Astrocyte (in vitro differentiated cells and primary cell): ENCODE measurements at regions not wholly inside any gene's neighbourhood (a gene's known extent, or its start where the extent isn't known, plus 50 kb on each side); places are given as distances from the start of the nearest gene placed in this dataset.

Experiments used
- DNase-seq: peaks from one replicate; pipeline ENCODE4 v3.0.0-alpha.2; 2010; ENCODE audit warnings: low read depth
- FAIRE-seq: peaks from 2 replicates; lab custom pipeline; 2011; peaks lifted over from hg19 to GRCh38; lab: Jason Lieb, UNC
- H2AFZ ChIP-seq: 2 replicates; pipeline ENCODE4 v1.6.0; 2012; ENCODE audit warnings: low read depth, low read length, inconsistent platforms
- H3K27ac ChIP-seq: 2 replicates; pipeline ENCODE4 v1.5.1; 2011; ENCODE audit warnings: low read depth, low read length, inconsistent platforms
- H3K27me3 ChIP-seq: 2 replicates; pipeline ENCODE4 v1.6.0; 2011; ENCODE audit warnings: low read length, inconsistent platforms; ENCODE audit not compliant: insufficient read depth
- H3K36me3 ChIP-seq: 2 replicates; pipeline ENCODE4 v1.5.1; 2011; ENCODE audit warnings: low read length, inconsistent platforms; ENCODE audit not compliant: insufficient read depth
- H3K4me1 ChIP-seq: 2 replicates; pipeline ENCODE4 v1.5.1; 2011; ENCODE audit warnings: low read length, inconsistent platforms; ENCODE audit not compliant: insufficient read depth
- H3K4me2 ChIP-seq: 2 replicates; pipeline ENCODE4 v1.6.0; 2012; ENCODE audit warnings: low read length, inconsistent platforms
- H3K4me3 ChIP-seq: 2 replicates; pipeline ENCODE4 v1.5.1; 2011; ENCODE audit warnings: low read depth, mild to moderate bottlenecking, low read length, inconsistent platforms; ENCODE audit not compliant: insufficient read depth
- H3K79me2 ChIP-seq: 2 replicates; pipeline ENCODE4 v1.6.0; 2012; ENCODE audit warnings: mild to moderate bottlenecking, low read length, inconsistent platforms; ENCODE audit not compliant: insufficient read depth
- H3K9ac ChIP-seq: 2 replicates; pipeline ENCODE4 v1.6.0; 2012; ENCODE audit warnings: mild to moderate bottlenecking, low read length, inconsistent platforms
- H3K9me3 ChIP-seq: 2 replicates; pipeline ENCODE4 v1.5.1; 2012; ENCODE audit warnings: low read depth, mild to moderate bottlenecking, low read length, inconsistent platforms; ENCODE audit not compliant: insufficient read depth
- H4K20me1 ChIP-seq: 2 replicates; pipeline ENCODE4 v1.6.0; 2012; ENCODE audit warnings: low read length, inconsistent platforms; ENCODE audit not compliant: insufficient read depth
- H3K27ac Mint-ChIP-seq: one replicate; pipeline ENCODE4 v1.8.0; 2021; ENCODE audit warnings: mild to moderate bottlenecking, mixed read lengths; ENCODE audit not compliant: unreplicated experiment
- H3K27me3 Mint-ChIP-seq: one replicate; pipeline ENCODE4 v1.8.0; 2021; ENCODE audit warnings: low read depth, mixed read lengths; ENCODE audit not compliant: unreplicated experiment
- H3K36me3 Mint-ChIP-seq: one replicate; pipeline ENCODE4 v1.8.0; 2021; ENCODE audit warnings: low read depth, mixed read lengths; ENCODE audit not compliant: unreplicated experiment
- H3K4me1 Mint-ChIP-seq: one replicate; pipeline ENCODE4 v1.8.0; 2021; ENCODE audit warnings: low read depth, mixed read lengths; ENCODE audit not compliant: unreplicated experiment
- H3K4me3 Mint-ChIP-seq: one replicate; pipeline ENCODE4 v1.8.0; 2021; ENCODE audit warnings: mild to moderate bottlenecking, moderate library complexity, mixed read lengths; ENCODE audit not compliant: unreplicated experiment
- H3K9me3 Mint-ChIP-seq: one replicate; pipeline ENCODE4 v1.8.0; 2021; ENCODE audit warnings: mild to moderate bottlenecking, mixed read lengths; ENCODE audit not compliant: unreplicated experiment
- EZH2 ChIP-seq: IDR thresholded peaks from 2 replicates; pipeline ENCODE4 v1.6.1; 2012; ENCODE audit warnings: mild to moderate bottlenecking, low read length, inconsistent platforms; ENCODE audit not compliant: insufficient read depth
- TF ChIP-seq, protein P1 (sequence below): IDR thresholded peaks from 2 replicates; pipeline ENCODE4 v1.5.1; 2011; ENCODE audit warnings: low read depth, mild to moderate bottlenecking, inconsistent platforms, low read length, moderate library complexity; ENCODE audit not compliant: insufficient read depth

DNA sequence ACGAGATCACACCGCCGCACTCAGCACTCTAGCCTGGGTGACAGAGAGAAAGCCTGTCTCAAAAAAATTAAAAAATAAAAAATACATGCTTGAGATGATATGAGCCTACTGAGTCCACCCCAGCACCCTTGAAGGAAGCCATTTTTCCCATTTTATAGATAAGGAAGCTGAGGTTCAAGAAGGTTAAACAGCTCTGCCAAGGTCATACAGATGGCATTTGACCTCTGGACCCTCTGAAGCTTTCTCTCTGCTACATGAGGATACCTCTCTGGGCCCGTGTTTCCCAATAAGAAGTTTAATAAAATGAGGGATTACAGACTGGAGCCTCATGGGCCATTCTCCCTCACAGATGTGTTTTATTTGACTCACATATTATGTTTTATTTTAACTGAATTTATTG is 53.9 kb upstream of the PNMA1 start:
- DNase-seq (no peak), FAIRE-seq (no peak)
- TF ChIP-seq, protein P1, sequence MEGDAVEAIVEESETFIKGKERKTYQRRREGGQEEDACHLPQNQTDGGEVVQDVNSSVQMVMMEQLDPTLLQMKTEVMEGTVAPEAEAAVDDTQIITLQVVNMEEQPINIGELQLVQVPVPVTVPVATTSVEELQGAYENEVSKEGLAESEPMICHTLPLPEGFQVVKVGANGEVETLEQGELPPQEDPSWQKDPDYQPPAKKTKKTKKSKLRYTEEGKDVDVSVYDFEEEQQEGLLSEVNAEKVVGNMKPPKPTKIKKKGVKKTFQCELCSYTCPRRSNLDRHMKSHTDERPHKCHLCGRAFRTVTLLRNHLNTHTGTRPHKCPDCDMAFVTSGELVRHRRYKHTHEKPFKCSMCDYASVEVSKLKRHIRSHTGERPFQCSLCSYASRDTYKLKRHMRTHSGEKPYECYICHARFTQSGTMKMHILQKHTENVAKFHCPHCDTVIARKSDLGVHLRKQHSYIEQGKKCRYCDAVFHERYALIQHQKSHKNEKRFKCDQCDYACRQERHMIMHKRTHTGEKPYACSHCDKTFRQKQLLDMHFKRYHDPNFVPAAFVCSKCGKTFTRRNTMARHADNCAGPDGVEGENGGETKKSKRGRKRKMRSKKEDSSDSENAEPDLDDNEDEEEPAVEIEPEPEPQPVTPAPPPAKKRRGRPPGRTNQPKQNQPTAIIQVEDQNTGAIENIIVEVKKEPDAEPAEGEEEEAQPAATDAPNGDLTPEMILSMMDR, result no peak
- TF ChIP-seq EZH2, result no peak
- H3K27ac ChIP-seq, result no peak overlapping the region
- H3K27me3 Mint-ChIP-seq, result no peaks in the 10 kb centered on the region
- no peaks in the 10 kb centered on the region for H3K27me3 ChIP-seq
- H3K9me3 Mint-ChIP-seq, result no peaks in the 10 kb centered on the region
- H2AFZ ChIP-seq, result no peak overlapping the region
- H3K4me2 ChIP-seq, result no peak overlapping the region
- no peaks in the 10 kb centered on the region for H3K9me3 ChIP-seq
- peaks cover 39% of the 10 kb centered on the region for H3K4me1 Mint-ChIP-seq
- H3K4me1 ChIP-seq, result peaks cover 11% of the 10 kb centered on the region
- H3K79me2 ChIP-seq, result peaks cover 94% of the 10 kb centered on the region
- no peak overlapping the region for H3K27ac Mint-ChIP-seq
- no peak overlapping the region for H3K9ac ChIP-seq
- H3K36me3 Mint-ChIP-seq, result peaks cover 9% of the 10 kb centered on the region
- no peak overlapping the region for H3K4me3 ChIP-seq
- no peaks in the 10 kb centered on the region for H3K36me3 ChIP-seq
- no peak overlapping the region for H3K4me3 Mint-ChIP-seq
- peaks cover 76% of the 10 kb centered on the region for H4K20me1 ChIP-seq

DNA sequence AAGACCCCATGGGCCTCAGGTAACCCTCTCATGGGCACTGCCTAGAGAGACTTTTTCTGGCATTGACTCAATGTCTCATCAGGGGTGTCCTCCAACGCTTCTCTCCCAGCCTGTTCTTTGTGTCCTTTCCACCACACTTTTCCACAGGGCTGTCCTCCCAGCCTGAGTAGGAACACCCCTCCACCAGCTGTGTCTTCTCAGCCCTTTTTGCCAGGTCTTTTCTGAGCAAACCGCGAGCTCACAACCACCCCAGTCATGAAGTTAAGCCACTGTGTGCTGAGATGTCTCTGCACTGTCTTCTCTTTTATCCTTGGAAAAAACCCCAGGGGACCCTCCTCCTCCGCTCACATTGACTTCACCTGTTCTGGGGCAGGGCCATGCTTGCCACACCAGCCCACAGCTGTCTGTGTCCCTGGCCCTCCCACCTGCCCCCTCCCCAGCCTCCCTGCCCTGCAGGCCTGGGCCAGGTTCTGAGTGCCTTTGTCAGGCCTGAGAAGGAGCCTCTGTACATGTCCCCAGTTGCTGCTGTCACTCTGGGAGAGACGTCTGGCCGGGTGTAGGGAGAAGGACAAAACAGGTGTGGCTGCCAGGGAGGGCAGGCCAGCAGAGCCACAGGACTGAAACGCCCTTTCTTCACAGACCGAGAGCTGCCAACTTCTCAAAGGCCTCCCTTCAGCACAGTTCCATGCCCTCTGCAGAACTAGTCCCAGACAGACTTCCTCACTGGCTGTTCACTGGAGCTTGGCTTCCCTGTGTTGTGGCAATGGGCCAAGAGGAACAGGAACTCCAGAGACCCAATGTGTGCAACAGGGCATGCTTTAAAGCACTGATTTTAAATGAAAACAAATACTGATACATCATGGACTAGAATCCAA is 50.5 kb upstream of the PNMA1 start:
- H3K4me3 ChIP-seq, result no peak overlapping the region
- DNase-seq, result no peak
- H3K4me3 Mint-ChIP-seq, result no peak overlapping the region
- peaks cover 62% of the 10 kb centered on the region for H4K20me1 ChIP-seq
- no peak overlapping the region for H2AFZ ChIP-seq
- no peaks in the 10 kb centered on the region for H3K27me3 ChIP-seq
- H3K27ac Mint-ChIP-seq, result no peak overlapping the region
- H3K36me3 Mint-ChIP-seq, result peaks cover 9% of the 10 kb centered on the region
- no peaks in the 10 kb centered on the region for H3K9me3 Mint-ChIP-seq
- H3K4me2 ChIP-seq, result no peak overlapping the region
- peaks cover 10% of the 10 kb centered on the region for H3K4me1 ChIP-seq
- FAIRE-seq, result no peak
- H3K36me3 ChIP-seq, result no peaks in the 10 kb centered on the region
- no peak overlapping the region for H3K9ac ChIP-seq
- peaks cover 82% of the 10 kb centered on the region for H3K79me2 ChIP-seq
- H3K27me3 Mint-ChIP-seq, result no peaks in the 10 kb centered on the region
- H3K9me3 ChIP-seq, result no peaks in the 10 kb centered on the region
- H3K27ac ChIP-seq, result no peak overlapping the region
- H3K4me1 Mint-ChIP-seq, result peaks cover 30% of the 10 kb centered on the region
- TF ChIP-seq, protein P1, result no peak
- no peak for TF ChIP-seq EZH2
